BJ (cell line): ENCODE measurements at regions not wholly inside any gene's neighbourhood (a gene's known extent, or its start where the extent isn't known, plus 50 kb on each side); places are given as distances from the start of the nearest gene placed in this dataset.

Experiments
- CTCF ChIA-PET: fragments of 350-600 bp; formaldehyde crosslinking; extraction: SDS; loops from one replicate; lab custom pipeline; 2021; ENCODE audit warnings: antibody characterized with exemption, inconsistent platforms; lab: Yijun Ruan, JAX
- POLR2A ChIA-PET: fragments of 300-600 bp; sonication (Branson Sonifier 250); formaldehyde crosslinking; extraction: SDS; loops from one replicate; lab custom pipeline; 2021; ENCODE audit warnings: antibody characterized with exemption; lab: Charles Lee
- DNase-seq: peaks from one replicate; pipeline ENCODE4 v3.0.0-alpha.2; 2011; ENCODE audit warnings: low read depth
- H3K27me3 ChIP-seq: 2 replicates; pipeline ENCODE4 v1.6.0; 2011; ENCODE audit warnings: low read length; ENCODE audit not compliant: control insufficient read depth, insufficient read depth
- H3K36me3 ChIP-seq: 2 replicates; pipeline ENCODE4 v1.5.1; 2011; ENCODE audit warnings: low read length; ENCODE audit not compliant: control insufficient read depth, insufficient read depth
- H3K4me3 ChIP-seq: 2 replicates; pipeline ENCODE4 v1.5.1; 2011; ENCODE audit warnings: low read depth, mild to moderate bottlenecking, control low read depth, low read length
- TF ChIP-seq, protein P1 (sequence below): IDR thresholded peaks from 2 replicates; pipeline ENCODE4 v1.5.1; 2011; ENCODE audit warnings: low read depth, mild to moderate bottlenecking, control low read depth, inconsistent platforms, low read length, moderate library complexity; ENCODE audit not compliant: insufficient read depth

GRCh38 chr3:115398506-115398905, 224.8 kb upstream of the GAP43 start:
- no peak for DNase-seq
- POLR2A ChIA-PET = no interaction called here
- Histone ChIP-seq H3K27me3 (no peaks in the 10 kb centered on the region), H3K4me3 (no peak overlapping the region), H3K36me3 (no peaks in the 10 kb centered on the region)
- TF ChIP-seq, protein P1, sequence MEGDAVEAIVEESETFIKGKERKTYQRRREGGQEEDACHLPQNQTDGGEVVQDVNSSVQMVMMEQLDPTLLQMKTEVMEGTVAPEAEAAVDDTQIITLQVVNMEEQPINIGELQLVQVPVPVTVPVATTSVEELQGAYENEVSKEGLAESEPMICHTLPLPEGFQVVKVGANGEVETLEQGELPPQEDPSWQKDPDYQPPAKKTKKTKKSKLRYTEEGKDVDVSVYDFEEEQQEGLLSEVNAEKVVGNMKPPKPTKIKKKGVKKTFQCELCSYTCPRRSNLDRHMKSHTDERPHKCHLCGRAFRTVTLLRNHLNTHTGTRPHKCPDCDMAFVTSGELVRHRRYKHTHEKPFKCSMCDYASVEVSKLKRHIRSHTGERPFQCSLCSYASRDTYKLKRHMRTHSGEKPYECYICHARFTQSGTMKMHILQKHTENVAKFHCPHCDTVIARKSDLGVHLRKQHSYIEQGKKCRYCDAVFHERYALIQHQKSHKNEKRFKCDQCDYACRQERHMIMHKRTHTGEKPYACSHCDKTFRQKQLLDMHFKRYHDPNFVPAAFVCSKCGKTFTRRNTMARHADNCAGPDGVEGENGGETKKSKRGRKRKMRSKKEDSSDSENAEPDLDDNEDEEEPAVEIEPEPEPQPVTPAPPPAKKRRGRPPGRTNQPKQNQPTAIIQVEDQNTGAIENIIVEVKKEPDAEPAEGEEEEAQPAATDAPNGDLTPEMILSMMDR = no peak
- CTCF ChIA-PET = no interaction called here

GRCh38 chr3:115399750-115400149, 223.6 kb upstream of the GAP43 start:
- TF ChIP-seq, protein P1 = no peak
- DNase-seq = no peak
- Histone ChIP-seq H3K4me3 (no peak overlapping the region), H3K27me3 (no peaks in the 10 kb centered on the region), H3K36me3 (no peaks in the 10 kb centered on the region)
- POLR2A ChIA-PET = no interaction called here
- CTCF ChIA-PET = no interaction called here

GRCh38 chr3:115401298-115401697, 222.0 kb upstream of the GAP43 start:
- ChIA-PET CTCF (interaction anchor here (1.5 kb wide), 1 partner anchor 13 kb away, joined by 4 read pairs; no protein-coding TSS in a partner anchor), POLR2A (no interaction called here)
- peak; percentile 35 for DNase-seq
- TF ChIP-seq, protein P1 = no peak
- no peaks in the 10 kb centered on the region for H3K27me3 ChIP-seq
- no peak overlapping the region for H3K4me3 ChIP-seq
- H3K36me3 ChIP-seq = no peaks in the 10 kb centered on the region

- TF ChIP-seq, protein P1 = no peak
- ChIA-PET CTCF (interaction anchor here (1.0 to 1.5 kb wide), 2 partner anchors 13 to 291 kb away, joined by 3 to 4 read pairs; no protein-coding TSS in a partner anchor), POLR2A (no interaction called here)
- DNase-seq = peak; percentile 61
- Histone ChIP-seq H3K4me3 (no peak overlapping the region), H3K27me3 (no peaks in the 10 kb centered on the region), H3K36me3 (no peaks in the 10 kb centered on the region)
Measured at GRCh38 chr3:115401851-115402501, 221.3 kb upstream of the GAP43 start.

- Histone ChIP-seq H3K27me3 (no peaks in the 10 kb centered on the region), H3K4me3 (no peak overlapping the region), H3K36me3 (no peaks in the 10 kb centered on the region)
- POLR2A ChIA-PET = no interaction called here
- DNase-seq = no peak
- CTCF ChIA-PET = interaction anchor here (1.0 to 1.5 kb wide), 2 partner anchors 21 to 290 kb away, joined by 3 read pairs; no protein-coding TSS in a partner anchor
- TF ChIP-seq, protein P1 = no peak
Measured at GRCh38 chr3:115402651-115403050, 220.7 kb upstream of the GAP43 start.
